HAP-1 (cell line): ENCODE measurements at regions not wholly inside any gene's neighbourhood (a gene's known extent, or its start where the extent isn't known, plus 50 kb on each side); places are given as distances from the start of the nearest gene placed in this dataset.

Source experiments
- DNase-seq, 2 experiments: peaks; one replicate each; pipeline ENCODE4 v3.0.0-alpha.2; 2016 to 2020; ENCODE audit warnings: low spot score in 2 of 2
- H3K27me3 ChIP-seq: fragments of 250-450 bp; sonication (Bioruptor Pico); 2 replicates; pipeline ENCODE4 v1.5.1; 2020; ENCODE audit warnings: low read depth, mild to moderate bottlenecking, moderate library complexity
- H3K36me3 ChIP-seq: fragments of 250-450 bp; sonication (Bioruptor Pico); replicated peaks from 2 replicates; pipeline ENCODE4 v1.5.1; 2020; ENCODE audit warnings: mild to moderate bottlenecking
- H3K4me1 ChIP-seq: fragments of 250-450 bp; sonication (Bioruptor Pico); 2 replicates; pipeline ENCODE4 v1.5.1; 2020; ENCODE audit warnings: mild to moderate bottlenecking
- H3K4me3 ChIP-seq: fragments of 250-450 bp; sonication (Bioruptor Pico); 2 replicates; pipeline ENCODE4 v1.5.1; 2020; ENCODE audit warnings: mild to moderate bottlenecking, moderate library complexity
- H3K9me3 ChIP-seq: fragments of 250-450 bp; sonication (Bioruptor Pico); 2 replicates; pipeline ENCODE4 v1.5.1; 2020; ENCODE audit warnings: mild to moderate bottlenecking, moderate library complexity
- in situ Hi-C: fragments of 300-500 bp; cut with MboI; formaldehyde crosslinking; loops from 3 replicates; pipeline ENCODE4 v1.14.3; 2020; ENCODE audit warnings: low sequenced_read_pairs, inconsistent platforms, mixed read lengths

DNA sequence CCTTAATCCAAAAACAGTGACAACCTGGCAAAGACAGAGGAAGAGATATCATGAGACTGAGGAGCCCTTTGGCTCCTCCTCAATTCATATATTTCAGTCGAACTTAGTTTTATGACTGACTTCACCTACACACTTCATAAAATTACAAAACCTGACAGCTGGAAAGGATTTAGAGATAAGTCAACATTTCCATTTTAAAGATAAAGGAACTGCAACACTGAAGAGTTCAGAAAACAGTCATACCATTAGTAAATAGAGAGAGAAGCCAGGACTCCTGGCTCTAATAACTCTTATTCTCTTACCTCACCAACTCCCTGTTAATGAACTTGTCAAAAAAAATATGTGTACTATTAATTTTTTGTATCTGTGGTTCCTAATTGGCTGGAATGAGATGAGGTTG is 141.0 kb upstream of the COL1A2 start:
- H3K9me3 ChIP-seq: no peaks in the 10 kb centered on the region
- DNase-seq: no peak
- H3K36me3 ChIP-seq: no peaks in the 10 kb centered on the region
- in situ Hi-C loops: no loop called here
- H3K4me1 ChIP-seq: no peaks in the 10 kb centered on the region
- no peak overlapping the region for H3K4me3 ChIP-seq
- peaks cover 10% of the 10 kb centered on the region; the same call in 1 of the 2 replicates for H3K27me3 ChIP-seq

DNA sequence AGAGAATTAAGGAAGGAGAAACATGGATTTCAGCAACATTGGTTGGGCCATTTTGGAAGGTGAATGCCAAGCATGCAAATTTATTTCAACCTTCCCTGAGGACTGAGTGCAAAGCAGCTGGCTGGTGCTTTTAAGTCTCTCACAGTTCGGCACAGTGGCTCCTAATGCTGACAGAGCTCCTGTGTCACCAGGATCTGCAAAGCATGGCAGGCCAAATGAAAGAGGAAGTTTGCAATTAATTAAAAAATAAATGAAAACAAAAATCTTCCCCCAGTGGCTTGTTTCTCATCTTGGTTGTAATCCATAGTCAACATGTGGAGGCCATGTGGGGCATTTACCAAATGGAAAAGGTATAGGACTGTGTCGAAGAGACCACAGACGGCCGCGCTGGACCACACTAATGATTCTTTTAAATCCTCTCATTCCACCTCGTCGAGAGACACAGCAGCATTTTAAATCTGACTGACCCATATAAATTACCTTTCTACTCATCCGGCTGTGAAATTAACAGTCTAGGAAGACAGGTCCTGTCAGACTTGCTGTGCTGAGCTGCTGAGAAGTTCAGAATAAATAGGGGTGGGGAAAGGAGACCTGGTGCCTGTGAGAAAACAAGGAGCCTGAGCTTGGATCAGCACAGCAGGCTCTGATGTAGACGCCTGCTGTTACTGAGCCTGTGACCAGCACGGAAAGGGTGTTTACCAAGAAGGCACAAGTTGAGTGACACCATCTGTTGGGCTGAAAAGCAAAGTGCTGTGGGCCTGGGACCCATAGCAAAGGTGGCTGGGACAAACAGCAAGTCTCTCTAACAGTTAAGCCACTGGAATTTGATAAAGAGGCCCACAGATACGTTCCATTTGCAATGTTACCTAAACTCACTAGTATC is 136.0 kb upstream of the COL1A2 start:
- in situ Hi-C loops: no loop called here
- Histone ChIP-seq H3K4me1 (no peaks in the 10 kb centered on the region), H3K27me3 (peaks cover 15% of the 10 kb centered on the region), H3K9me3 (no peaks in the 10 kb centered on the region), H3K4me3 (no peak overlapping the region), H3K36me3 (no peaks in the 10 kb centered on the region)
- no peak for DNase-seq

DNA sequence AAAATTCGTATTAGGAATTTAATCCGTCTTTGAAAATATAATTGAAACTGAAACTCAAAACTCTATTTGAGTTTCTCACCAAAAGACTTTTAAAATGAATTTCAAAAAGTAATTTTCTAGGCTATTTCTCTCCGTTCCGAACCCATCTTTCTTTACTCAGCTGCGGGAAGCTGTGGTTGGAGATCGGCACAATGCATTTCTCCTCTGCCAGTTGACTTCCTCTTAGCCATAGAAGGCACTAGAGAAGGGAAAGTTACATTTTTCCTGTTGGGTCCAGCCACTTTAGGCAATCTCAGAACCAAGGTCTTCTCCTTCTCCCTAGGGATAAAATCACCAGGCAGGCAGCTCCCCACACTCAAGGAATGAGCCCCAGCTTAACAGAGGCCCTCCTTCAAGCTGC is 133.6 kb upstream of the COL1A2 start:
- Histone ChIP-seq H3K36me3 (no peaks in the 10 kb centered on the region), H3K4me3 (no peak overlapping the region), H3K4me1 (no peaks in the 10 kb centered on the region), H3K9me3 (no peaks in the 10 kb centered on the region), H3K27me3 (peaks cover 7% of the 10 kb centered on the region)
- no peak for DNase-seq
- in situ Hi-C loops: no loop called here

DNA sequence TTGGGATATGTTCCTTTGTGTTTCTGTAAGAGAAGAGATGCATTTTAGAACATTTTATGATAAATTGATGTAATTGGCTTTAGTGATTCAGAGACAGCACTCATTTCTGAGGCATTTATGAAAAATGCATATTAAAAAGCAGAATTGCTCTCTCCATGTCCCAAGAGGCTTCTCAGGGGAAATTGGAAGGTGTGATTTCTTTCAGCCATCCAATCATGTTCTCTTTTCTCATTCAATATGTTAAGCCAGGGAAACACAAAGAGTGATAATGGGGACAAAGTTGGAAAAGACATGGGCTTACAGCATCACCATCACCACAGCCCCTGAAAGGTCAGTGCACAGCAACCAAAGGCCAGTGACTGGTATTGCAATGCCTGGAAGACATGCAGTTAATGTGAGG is 129.9 kb upstream of the COL1A2 start:
- H3K27me3 ChIP-seq: peaks cover 7% of the 10 kb centered on the region
- DNase-seq: no peak
- no peaks in the 10 kb centered on the region for H3K9me3 ChIP-seq
- in situ Hi-C loops: no loop called here
- no peak overlapping the region for H3K4me3 ChIP-seq
- H3K4me1 ChIP-seq: no peaks in the 10 kb centered on the region
- H3K36me3 ChIP-seq: no peaks in the 10 kb centered on the region

DNA sequence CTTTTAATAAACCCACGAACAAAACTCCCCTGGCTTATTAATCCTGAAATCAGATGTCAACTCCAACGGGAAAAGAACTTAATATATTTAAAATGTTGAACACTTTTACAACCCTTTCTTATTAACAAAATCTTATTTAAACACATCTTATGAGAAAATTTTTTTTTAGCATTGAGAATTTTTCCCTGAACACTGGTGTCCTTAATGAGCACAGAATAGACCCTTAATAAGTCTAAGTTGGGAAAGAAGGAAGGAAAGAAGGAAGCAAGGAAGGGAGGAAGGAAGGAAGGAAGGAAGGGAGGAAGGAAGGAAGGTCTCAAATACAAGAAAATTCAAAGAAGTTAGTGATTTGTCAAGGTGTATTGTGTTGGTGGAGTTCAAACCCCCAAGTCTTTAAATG is 129.2 kb upstream of the COL1A2 start:
- H3K36me3 ChIP-seq: no peaks in the 10 kb centered on the region
- no peak overlapping the region for H3K4me3 ChIP-seq
- H3K9me3 ChIP-seq: no peaks in the 10 kb centered on the region
- in situ Hi-C loops: no loop called here
- peaks cover 6% of the 10 kb centered on the region for H3K27me3 ChIP-seq
- no peaks in the 10 kb centered on the region for H3K4me1 ChIP-seq
- no peak for DNase-seq

DNA sequence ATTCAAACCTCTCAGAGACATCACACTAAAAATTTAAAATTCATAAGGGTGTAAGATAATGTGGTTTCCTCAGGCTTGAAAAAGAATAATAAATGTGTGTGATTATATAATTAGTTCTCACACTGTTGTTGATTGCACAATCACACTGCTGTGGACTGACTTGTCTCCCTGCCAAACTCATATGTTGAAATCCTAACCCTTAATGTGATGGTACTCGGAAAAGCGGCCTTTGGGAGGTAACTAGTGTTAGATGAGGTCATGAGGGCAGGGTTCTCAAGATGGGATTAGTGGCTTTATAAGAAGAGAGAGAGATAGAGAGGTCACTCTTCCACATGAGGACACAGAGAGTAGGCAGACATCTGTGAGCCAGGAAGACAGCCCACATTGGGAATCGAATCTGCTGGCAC is 128.5 kb upstream of the COL1A2 start:
- Histone ChIP-seq H3K9me3 (no peaks in the 10 kb centered on the region), H3K4me1 (no peaks in the 10 kb centered on the region), H3K27me3 (peaks cover 2% of the 10 kb centered on the region; the same call in 1 of the 2 replicates), H3K36me3 (no peaks in the 10 kb centered on the region), H3K4me3 (no peak overlapping the region)
- in situ Hi-C loops: no loop called here
- no peak for DNase-seq

DNA sequence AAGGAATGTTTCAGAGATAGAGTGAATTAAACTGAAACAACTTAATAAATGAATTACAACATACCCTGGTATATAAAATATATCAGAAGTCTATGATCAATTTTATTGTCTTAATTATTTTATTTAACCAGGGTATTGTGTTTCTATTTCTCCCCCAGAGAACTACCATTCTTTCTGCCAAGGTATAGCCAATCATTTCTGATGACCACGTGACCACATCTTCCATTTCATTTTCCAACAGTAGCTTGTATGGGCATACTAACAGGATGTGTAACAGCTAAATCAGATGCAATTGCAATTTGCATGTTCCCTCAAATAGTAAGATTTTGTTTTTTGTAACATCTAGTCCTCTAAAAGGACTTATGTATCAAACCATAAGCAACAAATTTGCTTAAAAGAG is 123.9 kb upstream of the COL1A2 start:
- Histone ChIP-seq H3K36me3 (no peaks in the 10 kb centered on the region), H3K27me3 (no peaks in the 10 kb centered on the region; the same call in 1 of the 2 replicates), H3K9me3 (no peaks in the 10 kb centered on the region), H3K4me3 (no peak overlapping the region), H3K4me1 (no peaks in the 10 kb centered on the region)
- no peak for DNase-seq
- in situ Hi-C loops: no loop called here

DNA sequence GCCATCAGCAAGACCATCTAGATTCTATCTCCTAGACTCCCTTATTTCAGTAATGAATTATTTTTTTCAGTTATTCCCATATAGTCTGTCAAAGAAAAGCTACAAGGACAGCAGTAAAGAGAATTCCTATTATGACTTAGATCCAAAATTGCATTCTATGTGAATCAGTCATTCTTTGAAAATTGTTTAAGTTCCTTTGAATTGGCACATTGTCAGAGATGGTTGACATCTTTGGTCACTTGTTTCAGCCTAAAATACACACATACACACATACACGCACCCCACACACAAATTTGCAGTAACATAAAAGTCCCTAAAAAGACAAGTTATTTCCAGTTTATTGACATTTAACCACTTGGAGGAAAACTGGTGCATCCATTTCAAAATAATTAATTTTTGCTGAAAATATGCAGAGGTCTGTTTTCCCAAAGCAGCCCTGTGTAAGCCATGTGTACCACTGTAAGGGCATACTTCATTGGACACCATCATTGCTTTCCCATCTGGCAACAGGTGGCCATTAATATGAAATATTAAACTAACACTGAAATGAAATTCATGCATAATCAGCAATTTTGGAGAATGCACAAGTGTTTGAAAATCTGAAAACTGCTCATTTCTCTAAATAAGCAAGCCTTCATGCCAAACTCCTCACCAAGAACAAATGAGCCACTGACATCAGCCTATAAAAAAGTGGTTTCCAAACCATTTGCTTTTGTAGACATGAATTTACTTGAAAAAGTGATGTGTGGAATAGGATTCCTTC is 121.7 kb upstream of the COL1A2 start:
- no peaks in the 10 kb centered on the region for H3K9me3 ChIP-seq
- H3K4me1 ChIP-seq: no peaks in the 10 kb centered on the region
- no peaks in the 10 kb centered on the region for H3K36me3 ChIP-seq
- H3K4me3 ChIP-seq: no peak overlapping the region
- DNase-seq: no peak
- in situ Hi-C loops: no loop called here
- no peaks in the 10 kb centered on the region; the same call in 1 of the 2 replicates for H3K27me3 ChIP-seq

DNA sequence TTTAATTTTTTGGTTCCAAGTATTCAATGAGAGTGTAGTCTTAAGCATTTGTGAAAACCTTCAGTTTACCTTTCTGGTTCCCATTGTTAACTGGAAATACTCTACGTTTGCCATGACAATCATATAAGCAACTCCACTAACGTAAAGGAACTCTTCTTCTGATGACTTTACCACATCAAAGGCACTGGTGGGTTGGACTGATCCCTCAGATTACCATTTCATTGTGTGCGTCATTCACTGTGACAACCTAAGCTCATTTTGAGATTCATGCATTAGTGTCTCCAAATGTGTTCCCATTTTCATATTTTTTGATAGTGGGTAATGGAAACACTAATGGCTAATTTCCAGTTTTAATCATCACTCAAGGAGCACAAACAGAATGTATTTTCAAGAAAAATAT is 119.9 kb upstream of the COL1A2 start:
- Histone ChIP-seq H3K27me3 (no peaks in the 10 kb centered on the region; the same call in 1 of the 2 replicates), H3K36me3 (no peaks in the 10 kb centered on the region), H3K9me3 (no peaks in the 10 kb centered on the region), H3K4me1 (no peaks in the 10 kb centered on the region), H3K4me3 (no peak overlapping the region)
- in situ Hi-C loops: loop anchor here (25.0 kb wide), 1 partner anchor 1212 kb away; the partner anchor contains the start of gene ASB4
- no peak for DNase-seq

DNA sequence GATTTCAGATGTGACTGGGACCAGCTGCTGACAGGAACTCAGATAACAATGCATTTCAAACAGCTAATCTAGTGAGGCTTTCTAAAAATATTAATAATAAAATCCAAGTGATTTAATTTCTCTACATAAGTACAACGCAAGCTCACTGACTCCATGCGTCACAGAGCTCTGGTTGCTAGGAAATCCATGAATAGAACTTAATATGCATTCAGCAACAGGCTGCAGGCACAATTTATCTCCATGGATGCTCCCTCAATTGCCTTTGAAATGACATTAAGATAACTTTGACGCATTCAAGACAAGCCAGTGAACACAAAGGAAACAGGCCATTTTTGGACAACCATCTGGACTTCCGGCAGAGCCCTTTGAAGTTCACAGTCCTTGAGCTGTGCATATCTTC is 118.7 kb upstream of the COL1A2 start:
- peaks cover 2% of the 10 kb centered on the region; the same call in 1 of the 2 replicates for H3K27me3 ChIP-seq
- in situ Hi-C loops: loop anchor here (25.0 kb wide), 1 partner anchor 1211 kb away; the partner anchor contains the start of gene ASB4
- H3K4me1 ChIP-seq: no peaks in the 10 kb centered on the region
- H3K9me3 ChIP-seq: no peaks in the 10 kb centered on the region
- DNase-seq: no peak
- no peaks in the 10 kb centered on the region for H3K36me3 ChIP-seq
- H3K4me3 ChIP-seq: no peak overlapping the region

DNA sequence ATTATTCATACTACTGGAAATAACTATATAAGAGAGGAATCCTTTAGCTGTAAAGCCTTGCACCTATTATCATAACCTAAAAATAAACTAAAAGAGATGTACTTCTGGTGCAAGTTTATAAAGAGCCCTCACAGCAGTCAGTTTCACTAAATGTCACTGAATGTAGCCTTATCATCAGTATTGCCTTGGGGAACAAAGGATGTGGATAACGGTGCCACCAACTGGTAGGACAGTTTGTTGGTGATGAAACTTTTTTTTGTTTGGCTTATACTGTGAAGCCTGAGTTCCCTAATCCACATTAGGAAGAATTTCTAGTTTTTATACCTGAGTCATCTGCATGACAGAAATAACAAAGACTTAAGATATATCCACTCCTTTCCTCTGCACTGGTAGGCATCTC is 117.9 kb upstream of the COL1A2 start:
- in situ Hi-C loops: loop anchor here (25.0 kb wide), 1 partner anchor 1211 kb away; the partner anchor contains the start of gene ASB4
- Histone ChIP-seq H3K36me3 (no peaks in the 10 kb centered on the region), H3K4me1 (no peaks in the 10 kb centered on the region), H3K4me3 (no peak overlapping the region), H3K9me3 (no peaks in the 10 kb centered on the region), H3K27me3 (peaks cover 5% of the 10 kb centered on the region; the same call in 1 of the 2 replicates)
- DNase-seq: no peak

DNA sequence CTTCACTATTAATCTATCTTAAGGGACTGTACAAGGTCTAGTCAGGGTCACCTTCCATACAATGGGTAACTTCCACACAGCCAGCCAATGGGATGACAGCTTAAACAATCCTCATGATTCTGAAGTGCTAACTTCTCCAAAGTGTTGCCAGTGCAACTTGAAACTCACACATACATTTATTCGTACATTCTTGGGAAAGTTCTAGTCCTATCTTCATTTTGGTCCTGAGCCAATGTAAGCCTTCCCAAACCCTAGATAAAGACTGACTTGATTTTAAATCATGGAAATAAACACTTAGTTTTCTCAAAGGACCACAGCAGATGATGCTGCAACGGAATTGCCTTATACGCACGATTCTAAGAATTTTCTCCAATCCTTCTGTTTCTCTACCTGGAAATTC is 117.5 kb upstream of the COL1A2 start:
- Histone ChIP-seq H3K27me3 (peaks cover 7% of the 10 kb centered on the region; the same call in 1 of the 2 replicates), H3K4me1 (no peaks in the 10 kb centered on the region), H3K36me3 (no peaks in the 10 kb centered on the region), H3K9me3 (no peaks in the 10 kb centered on the region), H3K4me3 (no peak overlapping the region)
- in situ Hi-C loops: loop anchor here (25.0 kb wide), 1 partner anchor 1210 kb away; the partner anchor contains the start of gene ASB4
- no peak for DNase-seq

DNA sequence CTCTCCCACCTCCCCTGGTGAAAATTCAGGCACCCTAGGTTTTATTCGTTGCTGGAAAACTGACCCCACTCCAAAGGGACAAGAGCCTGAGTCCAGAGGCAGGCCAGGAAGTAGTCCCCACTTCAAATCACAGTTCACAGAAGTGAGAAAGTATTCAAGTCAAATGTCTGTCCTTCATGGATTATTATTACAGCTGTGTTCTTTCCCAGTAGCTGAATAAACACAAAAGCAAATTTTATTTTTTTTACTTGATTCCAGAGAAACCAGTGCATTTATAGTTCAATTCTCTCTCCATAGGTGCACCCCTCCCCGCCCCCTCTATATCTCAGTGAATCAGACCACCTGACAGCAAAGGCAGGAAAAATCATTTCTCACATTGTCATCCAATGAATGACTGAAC is 113.8 kb upstream of the COL1A2 start:
- Histone ChIP-seq H3K4me1 (peaks cover 10% of the 10 kb centered on the region; the same call in 1 of the 2 replicates), H3K27me3 (0 out of 2 replicates have a peak, but pooled peaks cover 7% of the 10 kb centered on the region), H3K9me3 (no peaks in the 10 kb centered on the region), H3K36me3 (no peaks in the 10 kb centered on the region), H3K4me3 (no peak overlapping the region)
- no peak for DNase-seq
- in situ Hi-C loops: loop anchor here (25.0 kb wide), 1 partner anchor 1206 kb away; the partner anchor contains the start of gene ASB4
